ENCODE measurements at regions not wholly inside any gene's neighbourhood (a gene's known extent, or its start where the extent isn't known, plus 50 kb on each side); places are given as distances from the start of the nearest gene placed in this dataset.

DNA sequence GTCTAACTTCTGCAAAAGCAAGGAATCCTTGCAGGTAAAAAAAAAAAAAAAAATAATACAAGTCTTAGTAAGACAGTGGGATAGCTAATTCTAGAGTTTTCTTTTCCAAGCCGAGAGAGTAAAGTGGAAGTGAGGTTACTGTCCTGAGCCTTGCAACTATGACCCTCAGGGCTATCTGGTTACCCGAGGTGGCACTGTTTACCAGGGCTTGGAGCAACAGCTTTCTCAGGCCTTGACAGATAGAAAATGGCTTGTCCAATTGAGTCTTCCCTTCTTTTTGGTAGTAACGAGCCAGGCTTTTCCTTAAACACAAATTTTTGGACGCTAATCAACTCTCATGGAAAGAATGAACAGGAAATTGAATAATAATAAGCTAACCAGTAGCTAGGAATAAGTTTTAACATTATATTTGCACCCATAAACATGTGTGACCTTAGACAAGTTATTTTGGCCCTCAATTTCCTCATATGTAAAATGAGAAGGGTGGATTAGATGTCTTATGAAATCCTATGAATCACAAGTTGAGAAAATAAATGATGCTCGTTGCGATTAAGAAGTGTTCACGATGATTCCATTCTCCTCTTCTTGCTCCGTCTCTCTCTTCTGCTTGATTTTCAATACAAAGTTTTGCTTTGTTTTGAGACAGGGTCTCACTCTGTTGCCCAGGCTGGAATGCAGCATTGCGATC, 236.9 kb upstream of the KBTBD8 start:
- no peak for TF ChIP-seq POLR2A (IDR thresholded peaks at IDR 0.05)
- TF ChIP-seq, protein P1, sequence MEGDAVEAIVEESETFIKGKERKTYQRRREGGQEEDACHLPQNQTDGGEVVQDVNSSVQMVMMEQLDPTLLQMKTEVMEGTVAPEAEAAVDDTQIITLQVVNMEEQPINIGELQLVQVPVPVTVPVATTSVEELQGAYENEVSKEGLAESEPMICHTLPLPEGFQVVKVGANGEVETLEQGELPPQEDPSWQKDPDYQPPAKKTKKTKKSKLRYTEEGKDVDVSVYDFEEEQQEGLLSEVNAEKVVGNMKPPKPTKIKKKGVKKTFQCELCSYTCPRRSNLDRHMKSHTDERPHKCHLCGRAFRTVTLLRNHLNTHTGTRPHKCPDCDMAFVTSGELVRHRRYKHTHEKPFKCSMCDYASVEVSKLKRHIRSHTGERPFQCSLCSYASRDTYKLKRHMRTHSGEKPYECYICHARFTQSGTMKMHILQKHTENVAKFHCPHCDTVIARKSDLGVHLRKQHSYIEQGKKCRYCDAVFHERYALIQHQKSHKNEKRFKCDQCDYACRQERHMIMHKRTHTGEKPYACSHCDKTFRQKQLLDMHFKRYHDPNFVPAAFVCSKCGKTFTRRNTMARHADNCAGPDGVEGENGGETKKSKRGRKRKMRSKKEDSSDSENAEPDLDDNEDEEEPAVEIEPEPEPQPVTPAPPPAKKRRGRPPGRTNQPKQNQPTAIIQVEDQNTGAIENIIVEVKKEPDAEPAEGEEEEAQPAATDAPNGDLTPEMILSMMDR (IDR thresholded peaks at IDR 0.05) = no peak

All from ovary (tissue), 3 donors.